K562 (cell line): ENCODE measurements at regions not wholly inside any gene's neighbourhood (a gene's known extent, or its start where the extent isn't known, plus 50 kb on each side); places are given as distances from the start of the nearest gene placed in this dataset.

Source experiments
- ETV5 ChIP-seq: sonication (generic); formaldehyde crosslinking; IDR thresholded peaks from 2 replicates; pipeline ENCODE4 v1.4.0; 2020; ENCODE audit warnings: low read depth, mild to moderate bottlenecking, missing genetic modification reagents
- KDM4B ChIP-seq, 2 experiments: fragments of 450-650 bp in 1 of 2; sonication (generic) in 1 of 2; IDR thresholded peaks; 2 replicates each; pipeline ENCODE4 v1.6.1; 2016 to 2017; ENCODE audit warnings: borderline replicate concordance in 2 of 2, antibody characterized with exemption in 1 of 2, low read depth in 1 of 2, mild to moderate bottlenecking in 1 of 2
- PHB2 ChIP-seq: fragments of 450-650 bp; IDR thresholded peaks from 2 replicates; pipeline ENCODE4 v1.6.1; 2017; ENCODE audit warnings: low read depth
- REST ChIP-seq, 2 experiments: fragments of 450-650 bp; formaldehyde crosslinking in 1 of 2; IDR thresholded peaks; 2 replicates each; pipeline versions ENCODE4 v1.4.0 to v1.6.1; 2014 to 2020; ENCODE audit warnings: mild to moderate bottlenecking in 2 of 2, borderline replicate concordance in 1 of 2, low read depth in 1 of 2
- ZC3H8 ChIP-seq: fragments of 450-650 bp; IDR thresholded peaks from 2 replicates; pipeline ENCODE4 v1.6.1; 2017
- ZKSCAN1 ChIP-seq: fragments of 150-350 bp; IDR thresholded peaks from 2 replicates; pipeline ENCODE4 v1.6.1; 2016; ENCODE audit warnings: low read depth, low read length
- TF ChIP-seq, protein P1 (sequence below): fragments of 250-450 bp; sonication (Bioruptor Pico); IDR thresholded peaks from 2 replicates; pipeline ENCODE4 v1.5.0; 2022; ENCODE audit warnings: mild to moderate bottlenecking

DNA sequence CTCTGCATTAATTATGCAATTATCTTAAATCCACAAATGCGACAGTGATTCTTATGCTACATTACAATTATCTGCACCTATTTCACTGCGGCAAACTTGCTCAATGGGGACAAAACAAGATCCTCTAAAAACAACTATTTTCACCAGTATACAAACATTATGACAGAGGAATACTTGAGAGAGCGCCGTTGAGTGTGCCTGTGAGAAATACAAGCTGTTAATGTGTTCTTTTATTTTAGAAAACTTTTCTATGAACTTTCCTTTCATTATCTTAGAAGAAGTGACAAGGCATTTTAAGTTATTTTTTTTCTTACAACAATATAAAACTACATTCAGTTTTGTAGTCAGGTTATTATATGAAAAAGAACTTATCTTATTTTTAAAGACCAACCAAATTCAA is 1247.0 kb downstream of the FSCB start (continued):
- TF ChIP-seq, protein P1, sequence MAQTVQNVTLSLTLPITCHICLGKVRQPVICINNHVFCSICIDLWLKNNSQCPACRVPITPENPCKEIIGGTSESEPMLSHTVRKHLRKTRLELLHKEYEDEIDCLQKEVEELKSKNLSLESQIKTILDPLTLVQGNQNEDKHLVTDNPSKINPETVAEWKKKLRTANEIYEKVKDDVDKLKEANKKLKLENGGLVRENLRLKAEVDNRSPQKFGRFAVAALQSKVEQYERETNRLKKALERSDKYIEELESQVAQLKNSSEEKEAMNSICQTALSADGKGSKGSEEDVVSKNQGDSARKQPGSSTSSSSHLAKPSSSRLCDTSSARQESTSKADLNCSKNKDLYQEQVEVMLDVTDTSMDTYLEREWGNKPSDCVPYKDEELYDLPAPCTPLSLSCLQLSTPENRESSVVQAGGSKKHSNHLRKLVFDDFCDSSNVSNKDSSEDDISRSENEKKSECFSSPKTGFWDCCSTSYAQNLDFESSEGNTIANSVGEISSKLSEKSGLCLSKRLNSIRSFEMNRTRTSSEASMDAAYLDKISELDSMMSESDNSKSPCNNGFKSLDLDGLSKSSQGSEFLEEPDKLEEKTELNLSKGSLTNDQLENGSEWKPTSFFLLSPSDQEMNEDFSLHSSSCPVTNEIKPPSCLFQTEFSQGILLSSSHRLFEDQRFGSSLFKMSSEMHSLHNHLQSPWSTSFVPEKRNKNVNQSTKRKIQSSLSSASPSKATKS (CRISPR knock-in tag): no peak
- no peak for TF ChIP-seq KDM4B (IDR thresholded peaks at IDR 0.05; ENCODE audit: borderline replicate concordance in 2 of 2, low read depth in 1 of 2)
- no peak for TF ChIP-seq ETV5 (CRISPR knock-in tag)
- no peak for TF ChIP-seq PHB2
- TF ChIP-seq ZKSCAN1: no peak
- no peak for TF ChIP-seq REST (IDR thresholded peaks at IDR 0.05; ENCODE audit: borderline replicate concordance)
- TF ChIP-seq REST (CRISPR knock-in tag; IDR thresholded peaks at IDR 0.05; ENCODE audit: low read depth): no peak
- TF ChIP-seq ZC3H8: no peak
